22Rv1 (cell line): ENCODE measurements at regions not wholly inside any gene's neighbourhood (a gene's known extent, or its start where the extent isn't known, plus 50 kb on each side); places are given as distances from the start of the nearest gene placed in this dataset.

Experiments used
- ZFX ChIP-seq: fragments of 450-650 bp; IDR thresholded peaks from 2 replicates; pipeline ENCODE4 v1.6.1; 2017; ENCODE audit warnings: antibody characterized with exemption, borderline replicate concordance
- TF ChIP-seq, protein P1 (sequence below): fragments of 450-650 bp; IDR thresholded peaks from 2 replicates; pipeline ENCODE4 v1.5.1; 2017; ENCODE audit warnings: mild to moderate bottlenecking

DNA sequence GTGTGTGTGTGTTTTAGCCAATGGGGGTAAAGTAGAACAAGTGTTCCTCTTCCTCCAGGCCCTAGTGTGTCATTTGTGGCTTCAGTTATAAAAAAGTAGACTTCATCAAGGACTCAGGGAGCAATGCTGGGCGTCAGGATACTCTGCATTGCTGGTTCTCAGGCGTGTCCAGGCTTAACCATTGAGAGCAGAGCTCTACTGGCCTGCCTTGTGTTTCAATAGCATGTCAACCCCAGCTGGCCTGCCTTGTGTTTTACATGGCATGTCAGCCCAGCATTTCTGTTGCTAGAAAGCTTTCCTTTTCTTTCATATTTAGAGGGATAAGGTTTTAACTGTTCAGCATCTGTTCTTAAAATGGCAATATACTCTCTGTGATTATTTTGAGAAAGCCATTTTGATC is 117.6 kb upstream of the TMPRSS15 start:
- TF ChIP-seq, protein P1, sequence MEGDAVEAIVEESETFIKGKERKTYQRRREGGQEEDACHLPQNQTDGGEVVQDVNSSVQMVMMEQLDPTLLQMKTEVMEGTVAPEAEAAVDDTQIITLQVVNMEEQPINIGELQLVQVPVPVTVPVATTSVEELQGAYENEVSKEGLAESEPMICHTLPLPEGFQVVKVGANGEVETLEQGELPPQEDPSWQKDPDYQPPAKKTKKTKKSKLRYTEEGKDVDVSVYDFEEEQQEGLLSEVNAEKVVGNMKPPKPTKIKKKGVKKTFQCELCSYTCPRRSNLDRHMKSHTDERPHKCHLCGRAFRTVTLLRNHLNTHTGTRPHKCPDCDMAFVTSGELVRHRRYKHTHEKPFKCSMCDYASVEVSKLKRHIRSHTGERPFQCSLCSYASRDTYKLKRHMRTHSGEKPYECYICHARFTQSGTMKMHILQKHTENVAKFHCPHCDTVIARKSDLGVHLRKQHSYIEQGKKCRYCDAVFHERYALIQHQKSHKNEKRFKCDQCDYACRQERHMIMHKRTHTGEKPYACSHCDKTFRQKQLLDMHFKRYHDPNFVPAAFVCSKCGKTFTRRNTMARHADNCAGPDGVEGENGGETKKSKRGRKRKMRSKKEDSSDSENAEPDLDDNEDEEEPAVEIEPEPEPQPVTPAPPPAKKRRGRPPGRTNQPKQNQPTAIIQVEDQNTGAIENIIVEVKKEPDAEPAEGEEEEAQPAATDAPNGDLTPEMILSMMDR: no peak
- no peak for TF ChIP-seq ZFX
